Islet precursor cell (in vitro differentiated cells): ENCODE measurements at regions not wholly inside any gene's neighbourhood (a gene's known extent, or its start where the extent isn't known, plus 50 kb on each side); places are given as distances from the start of the nearest gene placed in this dataset.
A peak's percentile ranks its signal among the peaks of the same experiment; 100 is the strongest.
"Not testable (repeated sequence)": the region's sequence is repeated elsewhere in the genome, so short reads cannot be mapped to it uniquely, and the experiment has no call there.

ENCODE experiments used
- DNase-seq: peaks from one replicate; pipeline ENCODE4 v3.0.0-alpha.2; 2018

DNA sequence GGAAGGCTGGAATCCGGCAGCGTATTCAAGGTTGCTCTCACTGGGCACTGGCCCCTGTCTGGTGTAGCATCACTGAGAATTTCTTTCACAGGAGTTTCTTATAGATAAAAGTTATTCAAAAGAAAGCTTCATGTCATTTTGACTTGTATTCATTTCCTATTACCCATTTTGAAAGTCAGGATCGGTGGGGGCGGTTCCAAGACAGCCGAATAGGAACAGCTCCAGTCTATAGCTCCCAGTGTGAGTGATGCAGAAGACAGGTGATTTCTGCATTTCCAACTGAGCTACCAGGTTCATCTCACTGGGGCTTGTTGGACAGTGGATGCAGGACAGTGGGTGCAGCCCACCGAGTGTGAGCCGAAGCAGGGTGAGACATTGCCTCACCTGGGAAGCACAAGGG lies 51.5 kb upstream of the CDC42EP3 start:
- not testable (repeated sequence) for DNase-seq

DNA sequence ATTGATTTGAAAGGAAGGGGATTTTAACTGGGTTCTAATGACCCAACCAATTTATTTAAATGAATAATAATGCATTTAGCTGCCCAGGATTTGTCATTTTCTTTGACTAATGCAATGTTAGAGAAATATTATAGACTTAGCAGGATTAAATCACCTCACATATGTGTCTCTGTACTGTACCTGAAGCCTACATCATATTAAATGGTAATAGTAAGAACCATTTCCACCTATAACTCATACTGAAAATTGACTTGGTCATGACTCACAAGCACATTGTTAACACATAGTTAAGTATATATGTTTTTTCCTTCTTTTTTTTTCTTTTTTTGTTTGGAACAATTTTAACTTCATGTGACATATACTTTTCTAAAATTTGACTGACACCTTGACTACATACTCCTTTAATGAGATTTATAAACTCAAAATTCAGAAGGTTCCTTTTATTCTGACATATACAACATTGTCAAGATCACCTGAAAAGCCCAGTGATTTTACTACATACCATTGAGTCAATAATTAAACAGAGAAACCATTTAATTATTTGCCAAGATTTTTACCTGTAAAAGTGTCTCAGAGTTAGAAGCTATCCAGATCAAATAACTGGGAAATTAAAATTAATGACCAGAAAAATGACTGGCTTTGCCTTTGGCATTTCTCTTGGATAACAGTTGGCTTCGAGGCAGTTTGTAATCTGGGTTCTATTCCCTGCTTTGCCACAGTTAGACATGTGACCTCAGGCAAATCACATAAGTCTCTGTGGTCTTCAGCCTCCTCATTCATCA lies 58.8 kb upstream of the CDC42EP3 start:
- no peak for DNase-seq

DNA sequence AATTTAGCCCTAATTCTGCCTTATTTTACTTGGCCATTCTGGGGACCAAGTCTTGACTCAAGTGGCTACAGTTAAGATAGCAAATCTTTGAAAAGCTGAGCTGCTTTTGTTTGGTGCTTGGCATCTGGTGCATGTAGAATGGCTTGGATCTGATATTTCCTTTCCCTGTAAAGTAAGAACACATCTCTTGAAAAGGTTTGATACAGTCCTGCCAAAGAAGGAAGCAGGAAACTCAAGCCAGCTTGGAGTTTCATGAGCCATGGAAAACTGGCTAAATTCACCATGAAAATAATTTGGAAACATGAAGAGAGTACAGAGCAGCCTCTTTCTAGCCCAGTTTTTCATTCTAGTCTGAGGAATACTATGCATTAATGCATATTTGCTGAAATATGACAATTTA lies 61.0 kb upstream of the CDC42EP3 start:
- DNase-seq, result not testable (repeated sequence)

- no peak for DNase-seq
Observed at GRCh38 chr2:37733251-37733650, 61.8 kb upstream of the CDC42EP3 start.

DNA sequence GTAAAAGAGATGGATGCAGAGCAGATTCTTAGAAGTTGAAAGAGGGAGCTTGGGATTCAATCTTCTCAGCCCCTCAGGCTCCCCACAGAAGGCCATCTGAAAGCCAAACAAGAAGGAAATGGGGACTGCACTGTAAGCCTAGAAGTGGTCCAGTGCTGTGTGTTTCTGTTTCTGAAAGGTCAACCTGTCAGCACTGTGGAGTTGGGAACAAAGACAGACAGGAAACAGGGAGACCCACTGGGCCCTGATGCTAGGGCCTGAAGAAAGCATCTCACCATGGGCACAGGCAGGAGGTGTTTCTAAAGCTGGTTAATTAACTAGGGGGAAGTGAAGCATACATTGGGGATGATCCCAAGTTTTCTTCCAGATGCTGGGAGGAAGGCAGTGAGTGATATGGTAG lies 62.5 kb upstream of the CDC42EP3 start:
- not testable (repeated sequence) for DNase-seq

- DNase-seq, result not testable (repeated sequence)
Observed at GRCh38 chr2:37734891-37735523, 63.6 kb upstream of the CDC42EP3 start.

DNA sequence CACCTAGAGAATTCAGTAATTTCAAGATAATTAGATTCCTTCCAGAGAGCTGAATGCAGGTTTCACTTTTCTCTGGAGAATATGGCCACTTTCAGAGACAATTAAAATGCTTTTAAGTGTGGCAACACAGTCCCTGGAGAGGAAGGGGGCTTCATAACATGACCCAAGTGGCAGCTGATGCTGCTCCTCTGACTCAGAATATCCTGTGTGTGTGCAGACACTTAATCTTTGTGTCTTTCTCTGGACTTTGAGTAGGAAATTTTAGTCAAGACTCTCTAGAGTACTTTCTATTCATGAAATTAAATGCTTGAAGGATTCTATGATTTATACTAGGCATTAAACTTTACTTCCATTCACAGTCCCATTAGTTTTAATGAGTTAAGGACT lies 64.1 kb upstream of the CDC42EP3 start:
- DNase-seq, result not testable (repeated sequence)

- DNase-seq, result no peak
Observed at GRCh38 chr2:37737507-37737906, 66.1 kb upstream of the CDC42EP3 start.

DNA sequence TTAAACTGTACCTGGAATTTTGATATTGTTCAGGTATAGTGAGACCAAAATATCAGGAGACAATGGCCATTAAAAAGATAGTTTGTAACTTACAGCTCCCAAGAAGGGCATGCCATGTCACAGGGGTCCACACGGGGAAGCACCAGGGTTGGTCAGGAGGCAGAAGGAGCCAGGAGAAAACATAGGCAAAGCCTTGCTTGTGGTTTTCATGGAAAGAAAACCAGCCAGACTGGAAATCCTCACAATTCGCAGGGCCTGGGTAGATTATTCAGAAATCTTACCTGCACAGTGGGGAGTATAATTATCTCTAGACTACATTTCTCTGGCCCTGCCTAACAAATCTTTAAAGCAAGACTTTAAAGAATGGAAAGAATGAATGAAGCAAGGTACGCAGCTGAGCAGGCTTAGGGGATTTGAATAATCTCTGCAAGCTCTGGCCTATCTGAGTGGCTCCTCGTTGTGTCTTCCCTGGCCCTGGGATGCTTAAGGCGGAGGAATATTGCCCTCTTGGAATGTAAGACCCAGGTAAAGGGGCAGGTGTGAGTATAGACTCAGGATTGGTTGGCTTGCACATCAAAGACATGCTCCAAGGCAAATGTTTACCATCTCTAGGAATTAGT lies 66.9 kb upstream of the CDC42EP3 start:
- peak; percentile 60 for DNase-seq

- no peak for DNase-seq
Observed at GRCh38 chr2:37739153-37739552, 67.7 kb upstream of the CDC42EP3 start.

DNA sequence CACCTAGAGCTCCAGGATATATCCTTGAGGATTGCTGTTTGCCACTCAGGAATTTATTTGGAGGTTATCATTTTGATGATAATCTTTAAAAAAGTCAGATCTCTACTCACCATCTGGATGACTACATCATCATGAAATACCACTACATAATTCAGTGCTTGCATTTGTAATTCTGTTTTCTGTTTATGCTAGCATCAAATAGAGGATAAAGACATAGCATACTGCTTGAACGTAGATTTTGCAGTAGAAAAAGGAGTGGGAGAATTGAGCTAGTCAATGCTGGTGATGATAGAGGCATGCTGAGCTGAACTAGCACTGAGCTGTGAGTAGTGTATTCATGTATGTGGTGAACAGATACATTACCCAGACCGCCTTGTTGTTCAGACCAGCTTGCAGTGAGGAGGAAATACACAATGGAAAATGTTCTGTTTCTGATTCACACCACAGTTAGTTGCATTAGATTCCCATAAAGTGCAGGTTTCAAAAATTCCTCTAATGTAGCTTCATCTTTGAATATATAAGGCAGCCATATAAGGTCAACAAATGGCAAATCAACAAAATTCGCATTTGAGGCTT lies 68.8 kb upstream of the CDC42EP3 start:
- DNase-seq, result no peak

DNA sequence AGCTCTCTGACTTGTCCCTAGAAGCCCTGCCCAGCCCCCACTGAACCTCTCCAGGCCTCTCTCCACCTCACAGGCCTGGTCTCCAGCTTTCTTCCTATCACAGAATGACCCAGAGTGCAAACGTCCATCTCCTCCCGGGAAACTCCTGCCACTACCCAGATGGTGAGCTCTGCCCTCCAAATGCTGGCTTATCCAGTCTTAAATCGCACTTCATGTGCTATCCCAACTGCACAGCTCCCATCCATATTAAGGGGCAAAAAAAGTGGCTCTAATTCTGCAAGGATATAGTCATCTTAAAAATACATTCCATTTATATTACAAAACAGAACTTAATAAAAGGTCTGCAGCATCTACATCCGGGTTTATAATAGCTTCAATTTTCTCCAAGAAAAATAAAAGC lies 70.8 kb upstream of the CDC42EP3 start:
- DNase-seq, result no peak

DNA sequence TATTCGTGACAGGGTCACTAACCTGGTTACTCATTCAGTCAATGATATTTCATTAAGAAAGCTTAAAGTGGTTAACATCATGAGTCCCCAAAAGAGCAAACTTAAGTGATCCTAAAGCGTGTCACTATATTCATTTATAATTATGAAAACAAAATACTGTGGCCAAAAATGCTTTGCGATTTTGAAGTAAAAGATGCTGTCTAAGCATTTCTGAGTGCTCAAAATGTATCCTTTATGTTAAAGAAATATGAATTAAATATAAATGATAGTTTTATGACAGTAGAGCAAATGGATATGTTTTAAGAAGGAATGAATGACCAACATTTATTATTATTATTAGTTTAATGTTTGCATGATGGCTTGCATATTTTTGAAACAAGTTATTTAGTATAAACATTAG lies 72.6 kb upstream of the CDC42EP3 start:
- DNase-seq, result no peak

DNA sequence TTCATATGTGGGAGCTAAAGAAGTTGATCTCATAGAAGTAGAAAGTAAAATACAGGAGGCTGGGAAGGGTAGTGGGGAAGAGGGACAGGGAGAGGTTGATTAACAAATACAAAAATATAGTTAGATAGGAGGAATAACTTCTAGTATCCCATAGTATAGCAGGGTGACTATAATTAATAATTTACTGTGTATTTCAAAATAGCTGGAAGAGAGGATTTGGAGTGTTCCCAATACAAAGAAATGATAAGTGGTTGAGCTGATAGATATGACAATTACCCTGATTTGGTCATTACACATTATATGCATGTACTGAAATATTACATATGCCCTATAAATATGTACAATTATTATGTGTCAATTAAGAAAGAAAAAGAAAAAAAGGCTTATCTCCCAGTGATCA lies 73.5 kb upstream of the CDC42EP3 start:
- not testable (repeated sequence) for DNase-seq

DNA sequence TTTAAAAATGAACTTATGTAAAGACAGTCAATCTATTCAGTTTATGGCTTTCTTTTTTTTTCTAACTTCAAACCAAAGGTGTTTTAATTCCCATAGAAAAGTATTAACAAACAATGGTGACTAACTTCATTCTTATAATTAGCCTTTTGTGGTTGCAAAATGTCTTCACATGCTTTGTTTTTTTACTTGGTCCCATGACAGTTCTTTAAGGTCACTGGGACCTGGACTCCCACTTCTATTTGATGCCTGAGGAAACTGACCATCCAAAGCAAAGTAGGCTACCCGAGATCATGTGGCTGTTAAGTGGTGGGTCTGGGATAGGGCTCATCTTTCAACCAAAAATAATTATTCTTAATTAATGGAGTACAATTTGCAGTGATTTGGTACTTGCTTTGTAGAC lies 74.6 kb upstream of the CDC42EP3 start:
- DNase-seq, result not testable (repeated sequence)

DNA sequence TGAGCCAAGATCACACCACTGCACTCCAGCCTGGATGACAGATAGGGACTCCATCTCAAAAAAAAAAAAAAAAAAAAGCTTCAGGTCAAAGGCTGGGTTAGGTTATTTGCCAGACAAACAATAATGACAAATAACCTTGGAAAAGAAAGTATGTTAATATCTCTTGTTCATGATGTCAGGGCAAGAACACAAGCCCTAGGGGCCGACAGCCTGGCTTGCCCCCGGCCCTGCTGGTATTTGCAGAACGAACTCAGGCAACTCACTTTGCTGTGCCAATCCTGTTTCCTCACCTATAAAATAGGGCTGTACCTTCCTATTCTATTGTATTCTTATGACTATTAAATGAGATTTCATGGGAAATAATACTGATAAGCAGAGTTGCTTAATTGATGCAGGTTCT lies 75.4 kb upstream of the CDC42EP3 start:
- DNase-seq, result no peak

DNA sequence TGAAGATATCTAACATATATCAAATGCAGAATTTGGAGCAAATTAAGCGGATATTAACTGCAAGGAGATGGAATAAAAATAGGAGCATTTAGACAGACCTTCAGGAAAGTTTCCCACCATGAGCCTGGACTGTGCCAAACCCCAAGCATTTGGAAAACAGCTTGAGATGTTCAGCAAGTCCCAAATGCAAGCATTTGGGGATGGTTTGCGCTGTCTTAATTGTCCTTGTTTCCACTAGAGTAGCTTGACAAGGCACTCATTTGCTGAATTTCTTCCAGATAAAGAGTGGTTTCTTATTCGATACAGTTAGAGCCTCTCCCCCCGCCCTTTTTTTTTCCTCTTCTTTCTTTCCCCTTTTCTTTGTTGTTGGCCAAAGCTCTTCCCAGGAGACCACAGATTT lies 77.1 kb upstream of the CDC42EP3 start:
- no peak for DNase-seq

- not testable (repeated sequence) for DNase-seq
Observed at GRCh38 chr2:37750286-37750685, 78.8 kb upstream of the CDC42EP3 start.

DNA sequence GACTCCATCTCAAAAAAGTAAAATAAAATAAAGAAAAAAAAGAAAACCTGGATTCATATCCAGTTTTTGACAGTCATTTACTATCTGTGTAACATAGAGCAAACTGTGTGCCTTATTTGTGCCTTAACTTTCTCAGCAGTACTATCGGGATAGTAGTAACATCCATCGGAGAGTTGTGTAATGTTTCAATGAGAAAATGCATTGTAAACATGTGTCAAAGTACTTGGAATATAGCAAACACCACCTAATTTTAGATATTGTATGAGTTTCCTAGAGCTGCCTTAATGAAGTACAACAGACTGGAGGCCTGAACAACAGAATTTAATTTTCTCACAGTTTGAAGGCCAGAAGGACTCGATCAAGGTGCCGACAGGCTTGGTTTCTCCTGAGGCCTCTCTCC lies 81.3 kb upstream of the CDC42EP3 start:
- DNase-seq, result no peak

DNA sequence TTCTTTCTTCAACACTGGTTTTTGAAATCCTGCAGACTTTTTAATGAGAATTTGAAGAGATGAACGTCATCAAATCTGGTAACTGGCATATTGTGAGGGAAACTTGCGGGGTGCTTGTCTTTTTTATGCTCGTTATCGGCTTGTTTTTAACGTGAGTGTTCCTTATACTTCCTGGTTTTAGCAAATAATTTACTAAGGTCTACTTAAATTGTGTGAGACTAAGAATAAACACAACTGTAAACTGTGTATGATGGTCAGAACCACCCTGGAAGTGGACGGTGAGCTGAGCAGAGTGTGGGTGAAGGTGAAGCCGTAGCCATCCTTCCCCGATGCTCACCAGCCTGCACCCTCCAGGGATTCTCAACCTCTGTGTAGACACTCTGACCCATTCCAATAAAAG lies 82.3 kb upstream of the CDC42EP3 start:
- no peak for DNase-seq

DNA sequence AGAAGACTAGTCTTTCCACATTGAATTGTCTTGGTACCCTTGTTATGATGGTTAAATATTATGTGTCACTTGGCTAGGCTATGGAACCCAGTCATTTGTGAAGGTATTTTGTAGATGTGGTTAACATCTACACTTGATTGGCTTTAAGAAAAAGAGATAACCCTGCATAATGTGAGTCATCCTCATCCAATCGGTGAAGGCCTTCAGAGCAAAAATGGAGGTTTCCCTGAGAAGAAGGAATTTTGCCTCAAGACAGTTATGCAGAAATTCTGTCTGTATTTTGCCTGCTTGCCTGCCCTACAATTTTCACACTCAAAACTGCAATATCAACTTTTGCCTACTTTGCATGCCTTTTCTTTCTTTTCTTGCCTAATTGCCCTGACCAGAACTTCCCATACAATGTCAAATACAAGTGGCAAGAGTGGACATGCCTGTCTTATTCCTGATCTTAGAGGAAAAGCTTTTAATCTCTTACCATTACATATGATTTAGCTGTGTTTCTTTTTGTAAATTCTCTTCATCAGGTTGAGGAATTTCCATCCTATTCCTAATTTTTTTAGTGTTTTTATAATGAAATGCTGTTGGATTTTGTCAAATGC lies 84.6 kb upstream of the CDC42EP3 start:
- DNase-seq, result not testable (repeated sequence)

DNA sequence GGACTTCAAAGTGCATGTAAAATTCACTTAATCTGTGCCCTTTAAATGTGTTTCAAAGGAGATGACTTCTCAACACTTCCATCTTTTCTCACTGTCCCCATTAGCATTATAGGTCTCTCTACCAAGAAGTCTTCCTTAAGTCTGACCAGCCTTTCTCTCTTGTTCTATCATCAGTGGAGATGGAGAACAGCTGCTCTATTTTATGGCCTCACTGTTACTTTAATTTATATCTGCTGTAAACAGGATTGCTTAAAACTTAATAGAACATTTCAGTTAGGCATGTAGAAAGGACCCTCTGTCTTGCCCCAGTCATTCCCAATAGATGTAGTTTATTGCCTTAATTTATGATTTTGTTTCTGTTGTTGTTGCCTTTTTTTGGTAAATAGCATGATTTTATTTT lies 86.0 kb upstream of the CDC42EP3 start:
- not testable (repeated sequence) for DNase-seq

DNA sequence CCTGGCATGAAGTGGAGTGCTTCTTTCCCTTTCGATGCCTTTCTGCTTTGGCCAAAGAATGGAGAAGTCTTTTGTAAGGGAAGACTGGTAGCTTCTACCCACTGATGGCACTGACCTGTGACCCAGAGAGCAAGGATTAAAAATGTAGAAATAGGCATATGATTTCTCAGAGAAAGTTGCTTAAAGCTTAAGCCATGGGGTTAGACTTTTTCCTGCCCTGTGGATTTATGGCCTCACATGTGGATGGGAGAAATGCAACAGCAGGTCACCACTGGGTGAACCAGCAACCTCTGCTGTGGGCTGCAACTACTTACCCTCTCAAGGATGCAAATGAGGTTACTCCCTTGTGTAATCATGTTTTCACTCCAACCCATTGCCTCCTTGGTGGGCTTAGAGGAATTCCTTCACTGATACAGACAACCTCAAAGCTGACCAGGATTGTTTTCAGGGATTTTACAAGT lies 86.7 kb upstream of the CDC42EP3 start:
- not testable (repeated sequence) for DNase-seq
